NCI-H1930 (cell line): ENCODE measurements at regions not wholly inside any gene's neighbourhood (a gene's known extent, or its start where the extent isn't known, plus 50 kb on each side); places are given as distances from the start of the nearest gene placed in this dataset.
A peak's percentile ranks its signal among the peaks of the same experiment; 100 is the strongest.
"Not testable (repeated sequence)": the region's sequence is repeated elsewhere in the genome, so short reads cannot be mapped to it uniquely, and the experiment has no call there.

Experiments
- DNase-seq, 2 experiments: peaks; one replicate each; lab custom pipeline; 2025; lab: John Stamatoyannopoulos, UW

DNA sequence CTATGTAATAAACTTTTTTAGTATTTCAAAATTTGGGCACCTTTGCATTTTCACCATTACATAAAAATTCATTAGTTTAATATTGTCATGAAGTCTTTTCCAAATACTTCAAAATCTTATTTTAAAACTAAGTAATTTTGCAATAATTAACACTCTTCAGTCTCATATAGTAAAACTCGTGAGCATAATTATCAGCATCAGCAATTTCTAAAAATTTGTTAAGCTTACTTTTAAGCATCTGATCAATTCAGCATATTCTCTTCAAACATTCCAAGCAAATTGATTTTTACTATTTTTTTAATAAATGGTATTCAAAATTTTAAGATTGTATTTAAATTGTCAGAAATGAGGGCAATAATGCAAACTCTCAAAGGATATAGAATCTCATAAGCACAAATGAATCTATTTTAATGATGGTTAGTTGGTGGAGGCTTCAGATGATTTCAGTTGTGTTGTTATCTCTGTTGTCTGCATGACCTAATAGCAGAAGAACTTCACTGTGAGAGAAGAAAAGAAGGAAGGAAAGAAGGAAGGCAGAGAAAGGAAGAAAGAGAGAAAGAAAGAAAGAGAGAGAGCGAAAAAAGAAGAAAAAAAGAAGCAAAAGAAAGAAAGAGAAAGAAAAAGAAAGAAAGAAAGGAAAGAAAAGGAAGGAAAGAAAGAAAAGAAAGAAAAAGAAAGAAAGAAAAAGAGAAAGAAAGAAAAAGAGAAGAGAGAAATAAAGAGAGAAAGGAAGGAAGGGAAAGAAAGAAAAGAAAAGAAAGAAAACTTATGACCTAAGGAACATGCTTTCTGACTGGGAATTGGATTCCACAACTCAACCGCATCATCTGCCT, 860.5 kb downstream of the NCAM2 start:
- no peak for DNase-seq

DNA sequence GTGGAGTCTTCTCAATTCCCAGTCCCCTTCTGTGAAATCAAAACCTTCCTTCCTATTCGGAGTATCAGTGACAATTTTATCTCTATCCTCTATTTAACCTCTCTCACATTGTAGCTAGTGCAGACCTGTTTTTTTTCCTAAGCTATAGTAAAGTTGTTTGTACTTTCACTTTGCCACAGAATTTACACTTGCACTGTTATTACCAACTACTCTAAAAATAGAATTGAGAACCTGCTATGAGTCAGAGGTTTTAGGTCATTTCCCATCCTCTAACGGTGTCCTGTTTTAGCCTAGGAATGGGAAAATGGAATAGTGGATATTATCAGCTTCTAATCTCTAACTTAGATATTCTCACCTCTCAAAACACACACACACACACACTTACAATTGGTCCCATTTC, 862.7 kb downstream of the NCAM2 start:
- no peak for DNase-seq

DNA sequence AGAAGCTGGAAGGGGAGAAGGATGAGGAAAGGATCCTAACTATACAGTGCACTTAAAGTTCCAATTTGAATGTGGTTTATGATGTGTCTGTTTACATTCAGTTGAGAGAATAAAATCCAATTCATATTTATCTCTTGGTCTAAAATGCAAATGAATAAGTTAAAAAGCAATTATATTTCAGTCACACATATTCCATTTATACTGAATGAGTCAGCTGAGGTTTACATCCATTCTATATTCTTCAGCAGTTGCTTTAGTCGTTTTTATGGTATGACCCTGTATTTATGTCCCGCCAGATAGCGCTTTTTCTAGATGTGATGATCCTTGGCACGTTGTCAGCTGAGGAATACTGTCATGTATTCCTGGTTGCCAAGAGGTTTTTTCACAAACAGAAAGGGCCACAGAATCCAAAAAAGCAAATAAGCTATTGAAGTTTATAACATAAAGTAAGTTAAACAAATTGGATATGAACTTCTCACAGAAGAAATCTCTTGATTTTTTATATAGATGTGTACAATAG, 866.2 kb downstream of the NCAM2 start:
- no peak for DNase-seq

DNA sequence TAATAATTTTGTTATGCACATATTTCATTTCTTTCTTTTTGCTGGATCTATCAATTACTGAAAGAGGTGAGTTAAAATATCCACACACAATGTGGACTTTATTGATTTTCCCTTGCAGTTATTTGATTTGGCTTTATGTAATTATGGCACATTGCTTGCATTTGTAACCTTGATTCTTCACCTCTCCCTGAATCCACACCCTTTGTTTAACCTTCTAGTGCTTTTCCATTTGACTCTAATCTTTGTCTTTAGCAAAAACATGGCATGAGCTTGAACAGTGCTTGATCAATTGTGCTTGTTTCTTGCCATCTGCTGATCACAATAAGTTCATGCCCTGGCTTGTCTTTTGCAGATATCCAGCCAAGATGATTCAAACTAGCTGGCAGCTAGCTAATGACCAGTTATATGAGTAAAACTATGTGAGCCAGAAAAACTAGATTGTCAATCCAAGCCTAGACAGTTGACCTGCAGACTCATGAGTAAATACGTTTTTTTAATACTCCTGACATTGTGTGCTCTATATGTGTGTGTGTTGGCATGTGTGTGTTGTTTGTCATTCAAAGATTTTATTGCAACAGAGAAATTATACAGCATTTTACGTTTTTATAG, 899.2 kb downstream of the NCAM2 start:
- DNase-seq = no peak

DNA sequence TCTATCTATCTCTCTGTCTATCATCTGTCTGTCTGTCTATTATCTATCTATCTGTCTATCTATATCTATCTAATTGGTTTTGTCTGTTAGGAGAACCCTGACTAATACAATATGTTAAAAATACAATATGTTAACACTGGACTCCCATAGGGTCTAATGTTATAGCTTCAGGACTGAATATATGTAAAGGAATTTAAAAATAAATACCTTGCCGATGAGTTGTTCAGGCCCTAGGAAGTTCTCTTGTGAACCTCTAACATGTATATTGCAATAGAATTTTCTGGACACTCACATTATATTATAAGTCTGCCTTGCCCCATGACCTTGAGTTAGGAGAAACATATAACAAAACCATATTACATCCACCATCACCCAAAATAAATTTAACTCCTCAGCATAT, 900.6 kb downstream of the NCAM2 start:
- DNase-seq = no peak

DNA sequence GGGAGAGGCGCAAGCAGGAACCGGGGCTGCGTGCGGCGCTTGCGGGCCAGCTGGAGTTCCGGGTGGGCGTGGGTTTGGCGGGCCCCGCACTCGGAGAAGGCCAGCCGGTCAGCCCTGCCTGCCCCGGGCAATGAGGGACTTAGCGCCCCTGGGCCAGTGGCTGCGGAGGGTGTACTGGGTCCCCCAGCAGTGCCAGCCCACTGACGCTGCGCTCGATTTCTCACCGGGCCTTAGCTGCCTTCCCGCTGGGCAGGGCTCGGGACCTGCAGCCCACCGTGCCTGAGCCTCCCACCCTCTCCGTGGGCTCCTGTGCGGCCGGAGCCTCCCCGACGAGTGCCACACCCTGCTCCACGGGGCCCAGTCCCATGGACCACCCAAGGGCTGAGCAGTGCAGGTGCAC, 904.2 kb downstream of the NCAM2 start:
- not testable (repeated sequence) for DNase-seq

DNA sequence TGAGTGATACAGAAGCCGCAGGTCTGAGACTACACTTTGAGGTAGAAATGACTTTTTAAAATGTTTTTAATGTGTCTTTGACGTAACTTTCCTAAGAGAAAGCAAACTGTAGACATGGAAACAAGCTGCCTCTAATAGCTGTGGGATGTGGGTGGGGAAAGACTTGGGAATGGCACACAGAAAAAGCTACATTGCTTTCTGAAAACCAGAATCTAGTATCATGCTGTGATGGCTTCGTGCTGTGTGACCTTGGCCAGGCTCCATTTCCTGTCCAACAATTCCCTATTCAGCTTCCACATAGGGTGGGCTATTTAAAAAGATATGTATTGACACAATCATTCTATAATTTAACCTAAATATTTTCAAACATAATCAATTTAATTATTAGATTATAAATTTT, 909.1 kb downstream of the NCAM2 start:
- no peak for DNase-seq

DNA sequence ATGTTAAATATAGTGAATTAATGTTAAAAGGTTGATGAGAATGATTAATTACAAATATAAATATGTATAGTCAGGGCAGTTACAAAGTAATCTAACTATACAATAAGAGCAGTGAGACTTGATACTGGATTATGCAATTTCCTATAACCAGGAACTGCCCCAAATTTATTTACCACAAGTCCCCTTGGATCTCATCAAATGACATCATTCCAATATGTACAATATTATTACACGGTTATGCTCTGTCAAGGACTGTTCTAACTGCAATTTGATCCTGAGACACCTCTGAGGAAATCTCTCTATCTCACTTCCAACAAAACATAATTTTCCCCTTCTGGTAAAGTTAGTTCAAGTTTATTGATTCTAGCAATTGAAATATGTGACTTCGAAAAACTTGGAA, 917.6 kb downstream of the NCAM2 start:
- DNase-seq = no peak

DNA sequence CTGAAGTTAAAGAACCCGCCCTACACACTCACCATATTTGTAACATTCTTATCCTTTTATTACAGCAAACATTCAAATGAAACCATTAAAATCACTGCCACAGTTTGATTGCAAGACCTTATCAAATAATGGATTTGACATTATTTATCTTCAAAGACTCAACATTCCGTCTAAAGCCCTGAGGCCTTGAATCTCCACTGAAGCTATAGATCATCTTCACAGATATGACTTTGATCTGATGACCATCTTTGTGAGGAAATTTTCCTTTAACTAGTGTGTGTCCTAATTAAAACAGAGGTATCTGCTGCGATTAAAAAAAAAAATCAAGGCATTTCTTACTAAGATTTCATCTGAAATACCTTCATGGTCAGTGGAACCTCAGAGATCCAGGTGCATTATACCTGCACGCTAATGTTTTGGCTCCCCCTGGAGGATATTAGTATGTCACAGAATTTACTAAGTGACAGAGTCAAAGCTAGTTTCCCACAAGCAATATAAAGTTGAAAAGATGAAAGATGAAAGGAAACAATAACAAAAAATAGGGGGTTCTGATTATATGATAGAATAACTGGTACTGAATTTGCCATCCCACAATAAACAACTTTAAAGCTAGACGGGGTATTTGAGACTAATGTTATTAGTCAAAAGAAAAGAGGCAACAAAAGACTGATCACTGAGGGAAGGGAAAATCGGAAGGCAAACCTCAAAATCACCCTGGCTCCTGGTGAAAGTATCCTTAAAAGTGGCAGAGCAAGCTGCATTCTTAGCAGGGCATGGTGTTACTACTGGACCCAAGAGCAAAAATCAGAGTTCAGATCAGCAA, 923.4 kb downstream of the NCAM2 start:
- peak in 1 of 2 experiments; percentile 3 for DNase-seq

DNA sequence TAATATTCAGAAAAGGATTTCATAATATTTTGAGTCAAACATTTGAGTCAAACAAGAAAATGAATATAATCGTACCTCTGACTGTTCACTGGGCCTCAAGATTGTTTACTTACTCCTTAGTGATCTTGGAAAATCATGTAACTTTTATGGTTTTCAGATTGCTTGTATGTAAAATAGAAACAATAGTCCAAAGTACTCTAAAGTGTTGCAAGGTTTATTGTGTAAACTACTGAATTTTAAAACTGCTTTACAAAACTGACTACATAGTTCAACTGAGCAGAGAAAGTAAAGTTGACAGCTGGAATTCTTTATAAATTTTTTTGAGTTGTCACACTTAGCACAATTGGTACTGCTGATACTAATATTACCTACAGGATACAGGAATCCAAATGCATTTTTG, 931.0 kb downstream of the NCAM2 start:
- DNase-seq = no peak

DNA sequence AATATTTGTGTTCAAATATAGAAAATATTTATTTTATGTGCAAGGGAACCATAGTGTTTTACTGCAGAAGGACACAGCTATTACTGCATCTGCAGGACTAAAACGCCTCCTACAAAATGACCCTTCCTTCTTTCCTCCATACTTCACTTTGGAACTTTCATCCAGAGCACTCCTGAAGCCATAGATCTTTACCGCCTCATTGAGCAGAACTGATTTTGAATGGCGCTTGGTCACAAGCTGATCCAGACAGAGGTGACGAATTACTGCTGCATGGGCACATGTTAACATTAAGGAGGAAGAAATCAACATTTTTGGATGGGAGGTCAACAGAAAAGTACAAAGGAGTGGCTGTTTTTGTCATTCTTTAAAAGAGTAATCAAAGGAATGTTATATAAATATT, 931.6 kb downstream of the NCAM2 start:
- DNase-seq = no peak

DNA sequence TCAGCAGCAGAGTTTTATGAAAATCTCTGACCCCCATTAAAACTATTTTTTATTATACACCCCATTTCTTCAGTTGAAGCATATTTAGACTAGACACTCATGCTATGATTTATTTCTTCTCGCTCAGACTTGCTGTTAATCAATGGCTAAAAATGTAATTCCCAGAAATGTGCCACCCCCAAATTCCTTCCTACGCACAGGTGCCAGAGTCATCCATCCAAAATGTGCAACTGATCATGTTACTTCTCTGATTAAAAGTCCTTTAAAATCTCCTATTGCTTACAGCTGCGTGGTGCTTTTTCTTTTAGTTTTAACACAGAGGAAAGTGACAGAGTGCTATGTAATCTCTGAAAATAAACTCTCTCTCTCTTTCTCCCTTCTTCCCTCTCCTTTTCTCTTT, 954.4 kb downstream of the NCAM2 start:
- no peak for DNase-seq

DNA sequence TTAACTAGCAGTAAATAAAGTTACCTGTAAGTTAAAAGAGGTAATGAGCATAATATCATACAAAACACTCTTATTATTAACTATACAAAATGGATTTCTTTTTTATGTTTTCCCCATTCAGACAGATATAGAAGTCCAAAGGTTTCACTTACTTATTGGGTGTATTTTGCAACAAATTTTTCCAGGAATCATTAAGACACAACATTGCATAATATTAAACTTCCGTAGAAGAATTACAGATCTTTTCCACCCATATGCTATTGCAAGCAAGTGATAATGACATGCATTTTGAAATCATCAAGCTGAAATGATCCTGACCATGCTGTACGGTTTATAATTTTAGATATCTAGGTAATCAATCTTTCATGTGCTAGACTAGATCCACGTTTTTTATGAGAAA, 957.0 kb downstream of the NCAM2 start:
- DNase-seq = no peak

DNA sequence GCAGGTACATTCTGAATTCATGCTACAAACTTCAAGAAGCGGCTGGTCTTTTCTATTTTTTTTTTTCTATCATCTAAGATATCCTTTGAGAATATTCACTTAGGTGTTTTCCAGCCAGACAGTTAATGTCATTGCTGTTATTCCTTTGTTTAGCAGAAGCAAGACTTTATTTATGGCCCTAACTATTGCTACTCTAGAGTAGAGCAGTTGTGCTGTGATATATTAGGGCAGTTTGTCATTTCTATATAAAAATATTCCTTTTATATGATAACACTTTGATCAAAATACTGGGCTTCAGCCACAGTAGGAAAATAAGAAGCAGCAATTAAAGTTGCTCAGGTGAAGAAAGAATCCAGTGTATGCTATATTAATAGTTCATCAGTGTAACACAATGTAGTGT, 959.3 kb downstream of the NCAM2 start:
- DNase-seq = no peak

DNA sequence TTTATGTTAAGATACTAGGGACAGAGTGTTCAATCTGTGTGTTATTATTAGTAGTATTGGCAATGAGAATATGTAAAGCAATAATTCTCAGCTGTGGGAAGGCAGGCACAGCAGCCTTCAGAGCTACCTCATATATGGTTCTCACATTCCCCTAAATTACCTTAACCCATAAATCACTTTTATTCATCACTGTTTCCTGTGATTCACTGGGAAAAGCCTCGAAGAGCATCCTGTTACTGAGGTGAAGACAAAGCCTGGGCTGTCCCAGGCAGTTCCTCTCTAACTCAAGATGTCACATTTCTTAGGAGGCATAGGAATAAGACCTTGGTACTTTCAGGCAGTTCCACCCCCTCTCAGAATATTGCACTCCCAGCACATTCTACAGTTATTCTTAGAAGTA, 965.7 kb downstream of the NCAM2 start:
- DNase-seq = no peak

DNA sequence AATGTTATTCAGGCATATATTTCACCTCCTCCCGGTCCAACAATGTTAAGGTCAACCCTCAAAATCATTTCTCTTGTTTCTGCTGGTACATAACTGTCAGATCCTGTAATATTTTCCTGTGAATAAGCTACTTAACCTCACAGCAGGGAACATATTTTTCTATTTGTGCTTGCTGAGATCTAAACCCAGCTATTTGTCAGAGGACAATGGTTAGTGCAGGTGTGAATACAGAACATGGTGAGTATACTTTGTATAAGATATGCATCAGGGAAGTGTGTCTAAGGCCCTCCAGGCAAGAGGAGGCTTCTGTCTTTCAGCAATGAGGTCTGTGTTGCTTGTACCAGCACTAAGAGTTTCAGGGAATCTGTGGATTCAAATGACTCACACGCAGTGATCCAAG, 970.6 kb downstream of the NCAM2 start:
- no peak for DNase-seq

DNA sequence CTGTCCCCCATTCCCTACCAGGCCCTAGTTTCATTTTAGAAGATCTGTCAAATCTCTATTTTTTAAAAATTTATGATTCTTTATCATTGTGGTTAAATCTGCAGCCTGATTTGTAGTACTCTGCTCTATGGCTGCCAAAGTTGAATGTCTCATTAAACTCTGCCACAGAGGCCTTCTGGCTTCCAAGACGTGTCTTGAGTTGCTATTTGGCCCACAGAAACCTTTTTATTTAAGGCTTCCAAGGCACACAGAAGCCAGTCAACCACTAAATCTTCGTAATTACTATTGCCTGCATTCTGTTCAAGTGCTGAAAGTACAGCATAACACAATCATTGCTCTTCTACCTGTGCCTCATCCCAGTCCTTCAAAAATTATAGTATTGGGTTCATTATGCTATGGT, 971.0 kb downstream of the NCAM2 start:
- no peak for DNase-seq

DNA sequence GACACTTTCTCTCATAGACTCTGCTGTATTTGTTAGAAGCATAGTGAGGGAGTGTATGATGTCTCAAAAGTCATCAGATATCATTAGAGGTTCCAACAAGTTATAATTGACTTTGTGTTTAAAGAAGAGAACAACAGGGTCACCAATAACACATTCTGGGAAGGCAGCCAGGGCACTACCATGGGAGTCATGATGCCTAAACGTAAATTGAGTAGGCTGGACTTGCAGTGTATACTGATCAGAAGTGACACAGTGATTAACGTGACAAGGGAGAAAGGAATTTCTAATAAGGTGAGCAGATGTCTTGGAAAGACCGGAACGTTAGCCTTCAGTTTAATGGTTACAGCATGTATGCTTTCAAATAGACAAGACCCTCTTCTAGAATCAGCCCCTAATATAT, 973.2 kb downstream of the NCAM2 start:
- DNase-seq = no peak

DNA sequence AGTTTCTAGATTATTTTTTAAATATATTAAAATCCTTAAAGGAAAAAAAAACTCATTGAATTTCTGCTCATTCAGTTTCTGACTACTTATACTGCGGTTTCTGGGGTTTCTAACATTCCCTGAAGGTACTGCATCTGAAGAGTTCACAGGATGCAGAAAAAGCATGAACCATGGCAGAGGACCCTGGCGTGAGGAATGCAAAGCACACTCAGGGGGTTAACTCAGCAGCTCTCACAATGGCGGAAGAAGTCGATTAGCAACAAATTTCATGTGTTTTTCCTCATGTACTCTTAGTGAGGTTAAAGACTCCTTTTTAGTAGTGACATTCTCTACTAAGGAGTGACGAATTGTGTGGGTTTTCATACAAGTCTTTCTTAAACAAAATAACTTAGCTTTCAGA, 975.6 kb downstream of the NCAM2 start:
- no peak for DNase-seq

DNA sequence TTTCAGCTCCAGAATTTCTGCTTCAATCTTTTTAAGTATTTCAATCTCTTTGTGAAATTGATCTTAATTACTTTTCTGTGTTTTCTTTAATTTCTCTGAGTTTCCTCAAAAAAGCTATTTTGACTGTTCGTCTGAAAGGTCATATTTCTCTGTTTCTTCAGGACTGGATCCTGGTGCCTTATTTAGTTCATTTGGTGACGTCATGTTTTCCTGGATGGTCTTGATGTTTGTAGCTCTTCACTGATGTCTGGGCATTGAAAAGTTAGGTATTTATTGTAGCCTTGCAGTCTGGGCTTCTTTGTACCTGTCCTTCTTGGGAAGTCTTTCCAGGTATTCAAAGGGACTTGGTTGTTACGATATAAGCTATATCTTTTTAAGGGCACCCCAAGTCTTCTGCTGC, 998.7 kb downstream of the NCAM2 start:
- no peak for DNase-seq

DNA sequence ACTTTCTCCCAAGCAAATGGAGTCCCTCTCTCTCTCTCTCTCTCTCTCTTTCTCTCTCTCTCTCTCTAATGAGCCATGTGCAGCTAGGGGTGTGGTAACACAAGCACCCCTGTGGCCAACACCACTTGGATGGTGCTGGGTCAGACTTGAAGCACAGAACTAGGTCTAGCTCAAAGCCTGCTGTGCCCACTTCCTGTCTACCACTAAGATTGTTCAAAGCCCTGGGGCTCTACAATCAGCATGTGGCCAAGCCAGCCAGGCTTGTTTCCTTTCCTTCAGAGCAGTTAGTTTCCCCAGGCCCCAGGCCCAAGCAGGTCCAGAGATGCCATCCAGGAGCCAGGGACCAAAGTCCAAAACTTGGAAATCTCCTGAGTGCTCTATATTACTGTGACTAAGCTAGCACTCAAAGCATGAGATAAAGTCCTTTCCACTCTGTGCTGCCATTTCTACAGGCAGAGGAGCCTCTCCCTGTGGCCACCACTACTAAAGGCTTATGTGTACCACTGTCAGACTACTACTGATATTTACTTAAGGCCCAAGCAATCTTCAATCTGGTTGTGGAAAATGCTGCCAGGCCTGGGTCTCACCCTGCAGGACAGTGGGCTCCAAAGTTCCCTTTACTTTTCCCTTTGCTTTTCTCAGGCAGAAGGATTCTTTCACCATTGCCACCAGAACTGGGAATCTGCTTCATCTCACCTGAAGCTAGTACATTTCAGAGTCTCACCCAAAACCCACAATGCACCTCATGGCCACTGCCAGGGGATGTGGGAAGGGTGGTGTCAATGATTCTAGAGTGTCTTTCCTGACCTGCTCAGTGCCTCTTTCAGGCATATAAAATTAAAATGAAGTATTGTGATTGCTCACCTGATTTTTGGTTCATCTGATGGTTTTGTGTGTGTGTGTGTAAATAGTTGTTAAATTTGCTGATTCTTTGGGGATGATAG, 999.5 kb downstream of the NCAM2 start:
- no peak for DNase-seq

DNA sequence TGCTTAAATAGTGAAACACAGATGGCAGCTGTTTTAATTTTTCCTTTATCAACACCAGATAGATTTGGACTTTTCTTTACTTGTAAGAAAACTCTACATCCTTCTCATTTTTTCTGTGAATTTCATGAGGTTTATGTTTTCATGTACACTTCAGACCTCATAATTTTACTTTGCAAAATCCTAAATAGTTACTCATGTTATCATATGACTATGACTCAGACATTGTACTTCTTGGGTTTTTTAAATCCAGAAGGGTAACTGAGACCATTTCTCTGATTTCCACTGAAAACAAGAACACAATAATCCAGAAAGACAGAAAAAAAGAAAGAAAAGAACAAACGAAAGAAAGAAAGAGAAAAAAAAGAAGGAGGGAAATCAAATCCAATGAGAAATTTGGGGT, 1021.6 kb downstream of the NCAM2 start:
- DNase-seq = no peak
